ENCODE measurements at regions not wholly inside any gene's neighbourhood (a gene's known extent, or its start where the extent isn't known, plus 50 kb on each side); places are given as distances from the start of the nearest gene placed in this dataset.

DNA sequence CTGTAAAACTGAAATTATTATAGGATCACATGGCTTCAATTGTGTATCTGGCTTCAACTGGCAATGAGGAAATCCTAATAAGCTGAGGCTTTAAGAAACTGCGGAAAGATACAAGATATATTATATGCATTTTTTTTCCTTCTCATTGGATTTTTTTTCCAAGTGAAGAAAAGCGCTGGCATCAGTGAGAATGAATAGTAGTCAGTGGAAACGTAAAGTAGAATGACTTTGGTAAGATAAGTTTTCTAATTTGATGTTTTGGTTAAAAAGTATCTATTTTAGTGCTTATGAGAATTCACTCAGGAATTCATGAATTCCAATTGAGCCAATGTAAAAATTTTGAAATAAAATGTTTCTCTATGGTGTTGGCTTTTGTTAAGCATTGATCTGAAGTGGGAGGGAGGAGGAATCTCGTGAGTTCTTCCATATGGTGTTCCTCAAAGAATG, 173.5 kb upstream of the FRMD6 start:
- TF ChIP-seq, protein P1, sequence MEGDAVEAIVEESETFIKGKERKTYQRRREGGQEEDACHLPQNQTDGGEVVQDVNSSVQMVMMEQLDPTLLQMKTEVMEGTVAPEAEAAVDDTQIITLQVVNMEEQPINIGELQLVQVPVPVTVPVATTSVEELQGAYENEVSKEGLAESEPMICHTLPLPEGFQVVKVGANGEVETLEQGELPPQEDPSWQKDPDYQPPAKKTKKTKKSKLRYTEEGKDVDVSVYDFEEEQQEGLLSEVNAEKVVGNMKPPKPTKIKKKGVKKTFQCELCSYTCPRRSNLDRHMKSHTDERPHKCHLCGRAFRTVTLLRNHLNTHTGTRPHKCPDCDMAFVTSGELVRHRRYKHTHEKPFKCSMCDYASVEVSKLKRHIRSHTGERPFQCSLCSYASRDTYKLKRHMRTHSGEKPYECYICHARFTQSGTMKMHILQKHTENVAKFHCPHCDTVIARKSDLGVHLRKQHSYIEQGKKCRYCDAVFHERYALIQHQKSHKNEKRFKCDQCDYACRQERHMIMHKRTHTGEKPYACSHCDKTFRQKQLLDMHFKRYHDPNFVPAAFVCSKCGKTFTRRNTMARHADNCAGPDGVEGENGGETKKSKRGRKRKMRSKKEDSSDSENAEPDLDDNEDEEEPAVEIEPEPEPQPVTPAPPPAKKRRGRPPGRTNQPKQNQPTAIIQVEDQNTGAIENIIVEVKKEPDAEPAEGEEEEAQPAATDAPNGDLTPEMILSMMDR (IDR thresholded peaks at IDR 0.05; ENCODE audit: low read depth, low read length, poor library complexity, severe bottlenecking) = no peak
- TF ChIP-seq EZH2phosphoT487 (IDR thresholded peaks at IDR 0.05; ENCODE audit: borderline replicate concordance, low read length) = no peak

Data from DOHH2 (cell line).